ENCODE measurements at regions not wholly inside any gene's neighbourhood (a gene's known extent, or its start where the extent isn't known, plus 50 kb on each side); places are given as distances from the start of the nearest gene placed in this dataset.

DNA sequence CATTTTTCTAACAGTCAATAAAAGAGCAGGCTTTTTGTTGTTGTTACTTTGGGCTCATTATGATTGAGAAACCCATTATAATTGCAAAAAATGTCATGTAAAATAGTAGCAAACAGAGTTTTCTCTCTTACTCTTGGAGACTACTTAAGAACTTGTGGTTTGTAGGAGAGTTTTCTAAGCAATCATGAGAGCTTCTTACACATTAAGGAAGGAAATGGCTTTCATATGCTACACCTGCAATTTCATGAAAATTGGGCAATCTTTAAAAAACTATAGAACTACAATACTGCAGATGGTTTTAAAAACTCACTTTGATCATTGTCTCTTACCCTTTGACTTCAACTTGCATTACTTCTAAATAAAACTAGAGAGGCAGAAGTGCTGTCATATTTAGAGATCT lies 701.8 kb downstream of the ZPLD1 start:
- Mint-ChIP-seq H3K4me3 (ENCODE audit: unreplicated experiment) (no peak overlapping the region), H3K36me3 (ENCODE audit: unreplicated experiment) (no peaks in the 10 kb centered on the region), H3K4me1 (ENCODE audit: low read depth, unreplicated experiment) (peaks cover 10% of the 10 kb centered on the region), H3K27me3 (ENCODE audit: unreplicated experiment) (no peaks in the 10 kb centered on the region), H3K9me3 (ENCODE audit: unreplicated experiment) (no peaks in the 10 kb centered on the region), H3K27ac (ENCODE audit: unreplicated experiment) (no peak overlapping the region)
- TF ChIP-seq, protein P1, sequence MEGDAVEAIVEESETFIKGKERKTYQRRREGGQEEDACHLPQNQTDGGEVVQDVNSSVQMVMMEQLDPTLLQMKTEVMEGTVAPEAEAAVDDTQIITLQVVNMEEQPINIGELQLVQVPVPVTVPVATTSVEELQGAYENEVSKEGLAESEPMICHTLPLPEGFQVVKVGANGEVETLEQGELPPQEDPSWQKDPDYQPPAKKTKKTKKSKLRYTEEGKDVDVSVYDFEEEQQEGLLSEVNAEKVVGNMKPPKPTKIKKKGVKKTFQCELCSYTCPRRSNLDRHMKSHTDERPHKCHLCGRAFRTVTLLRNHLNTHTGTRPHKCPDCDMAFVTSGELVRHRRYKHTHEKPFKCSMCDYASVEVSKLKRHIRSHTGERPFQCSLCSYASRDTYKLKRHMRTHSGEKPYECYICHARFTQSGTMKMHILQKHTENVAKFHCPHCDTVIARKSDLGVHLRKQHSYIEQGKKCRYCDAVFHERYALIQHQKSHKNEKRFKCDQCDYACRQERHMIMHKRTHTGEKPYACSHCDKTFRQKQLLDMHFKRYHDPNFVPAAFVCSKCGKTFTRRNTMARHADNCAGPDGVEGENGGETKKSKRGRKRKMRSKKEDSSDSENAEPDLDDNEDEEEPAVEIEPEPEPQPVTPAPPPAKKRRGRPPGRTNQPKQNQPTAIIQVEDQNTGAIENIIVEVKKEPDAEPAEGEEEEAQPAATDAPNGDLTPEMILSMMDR (IDR thresholded peaks at IDR 0.05; ENCODE audit: partially characterized antibody, unreplicated experiment): no peak
- DNase-seq: no peak

DNA sequence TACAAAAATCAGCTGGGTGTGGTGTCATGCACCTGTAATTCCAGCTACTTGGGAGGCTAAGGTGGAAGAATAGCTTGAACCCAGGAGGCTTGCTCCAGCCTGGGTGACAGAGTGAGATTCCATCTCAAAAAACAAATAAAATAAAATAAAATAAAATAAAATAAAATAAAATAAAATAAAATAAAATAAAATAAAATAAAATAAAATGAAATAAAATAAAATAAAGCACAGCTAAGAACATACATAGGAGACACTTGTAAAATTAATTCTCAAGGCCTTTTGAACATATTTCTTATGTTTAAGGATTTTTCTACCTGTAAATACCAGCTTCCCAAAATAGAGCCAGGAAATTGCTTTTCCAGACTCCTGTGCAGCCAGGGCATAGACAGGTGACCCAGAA lies 703.0 kb downstream of the ZPLD1 start:
- peaks cover 10% of the 10 kb centered on the region for H3K4me1 Mint-ChIP-seq (ENCODE audit: low read depth, unreplicated experiment)
- no peak overlapping the region for H3K4me3 Mint-ChIP-seq (ENCODE audit: unreplicated experiment)
- H3K9me3 Mint-ChIP-seq (ENCODE audit: unreplicated experiment): no peaks in the 10 kb centered on the region
- TF ChIP-seq, protein P1 (IDR thresholded peaks at IDR 0.05; ENCODE audit: partially characterized antibody, unreplicated experiment): no peak
- H3K27me3 Mint-ChIP-seq (ENCODE audit: unreplicated experiment): no peaks in the 10 kb centered on the region
- H3K27ac Mint-ChIP-seq (ENCODE audit: unreplicated experiment): no peak overlapping the region
- no peaks in the 10 kb centered on the region for H3K36me3 Mint-ChIP-seq (ENCODE audit: unreplicated experiment)
- DNase-seq: no peak

DNA sequence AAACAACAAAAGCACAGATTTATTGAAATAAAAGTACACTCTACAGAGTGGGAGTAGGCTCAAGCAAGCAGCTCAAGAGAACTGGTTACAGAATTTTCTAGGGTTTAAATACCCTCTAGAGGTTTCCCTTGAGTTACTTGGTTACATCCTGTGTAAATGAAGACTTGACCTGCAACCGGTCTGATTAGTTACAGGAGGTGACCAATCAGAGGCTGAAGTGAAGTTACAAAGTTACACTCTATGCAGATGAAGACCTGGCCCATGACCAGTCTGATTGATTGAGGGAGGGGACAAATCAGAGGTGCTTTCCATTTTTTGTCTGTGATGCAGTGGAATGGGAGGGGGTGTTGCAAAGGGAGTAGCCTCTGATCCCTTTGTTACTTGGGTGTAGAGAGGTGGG lies 723.4 kb downstream of the ZPLD1 start:
- Mint-ChIP-seq H3K27ac (ENCODE audit: unreplicated experiment) (no peak overlapping the region), H3K4me1 (ENCODE audit: low read depth, unreplicated experiment) (no peaks in the 10 kb centered on the region), H3K36me3 (ENCODE audit: unreplicated experiment) (no peaks in the 10 kb centered on the region), H3K9me3 (ENCODE audit: unreplicated experiment) (no peaks in the 10 kb centered on the region), H3K4me3 (ENCODE audit: unreplicated experiment) (no peak overlapping the region), H3K27me3 (ENCODE audit: unreplicated experiment) (no peaks in the 10 kb centered on the region)
- no peak for DNase-seq
- TF ChIP-seq, protein P1 (IDR thresholded peaks at IDR 0.05; ENCODE audit: partially characterized antibody, unreplicated experiment): no peak

DNA sequence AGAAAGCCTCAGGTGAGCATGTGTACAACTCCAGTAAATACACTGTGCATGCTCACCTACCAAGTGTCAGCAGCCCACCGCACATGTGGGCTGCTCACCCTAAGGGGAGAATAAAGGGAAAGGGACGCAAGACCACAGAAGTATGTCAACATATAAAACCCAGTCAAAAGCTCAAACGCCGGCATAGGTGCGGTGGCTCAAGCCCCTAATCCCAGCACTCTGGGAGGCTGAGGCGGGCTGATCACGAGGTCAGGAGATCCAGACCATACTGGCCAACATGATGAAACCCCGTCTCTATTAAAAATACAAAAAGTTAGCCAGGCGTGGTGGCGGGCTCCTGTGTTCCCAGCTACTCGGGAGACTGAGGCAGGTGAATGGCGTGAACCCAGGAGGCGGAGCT lies 732.1 kb downstream of the ZPLD1 start:
- Mint-ChIP-seq H3K27ac (ENCODE audit: unreplicated experiment) (no peak overlapping the region), H3K36me3 (ENCODE audit: unreplicated experiment) (no peaks in the 10 kb centered on the region)

DNA sequence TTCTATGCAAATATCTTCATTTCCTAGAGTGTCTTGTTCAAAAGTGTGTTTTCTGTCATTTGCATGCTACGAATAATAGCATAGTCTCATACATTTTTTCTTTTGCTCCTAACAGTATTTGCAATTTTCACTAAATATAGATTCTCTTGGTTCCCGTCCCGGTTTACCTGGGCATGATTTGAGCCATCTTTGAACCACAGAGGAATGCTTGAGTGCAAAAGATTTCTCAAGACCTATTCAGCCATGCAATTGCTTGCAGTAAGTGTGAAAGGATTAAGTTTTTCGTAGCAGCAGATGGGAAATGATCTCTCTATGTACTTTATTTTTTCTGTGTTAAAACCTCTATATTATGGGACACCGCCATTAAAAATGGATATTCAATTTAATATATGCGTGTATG lies 733.0 kb downstream of the ZPLD1 start:
- TF ChIP-seq, protein P1 (IDR thresholded peaks at IDR 0.05; ENCODE audit: partially characterized antibody, unreplicated experiment): no peak
- H3K4me3 Mint-ChIP-seq (ENCODE audit: unreplicated experiment): no peak overlapping the region
- H3K4me1 Mint-ChIP-seq (ENCODE audit: low read depth, unreplicated experiment): no peaks in the 10 kb centered on the region
- H3K27me3 Mint-ChIP-seq (ENCODE audit: unreplicated experiment): peaks cover 1% of the 10 kb centered on the region
- no peaks in the 10 kb centered on the region for H3K9me3 Mint-ChIP-seq (ENCODE audit: unreplicated experiment)
- DNase-seq: no peak
- H3K27ac Mint-ChIP-seq (ENCODE audit: unreplicated experiment): no peak overlapping the region
- H3K36me3 Mint-ChIP-seq (ENCODE audit: unreplicated experiment): no peaks in the 10 kb centered on the region

More for the DNA sequence above, 732.1 kb downstream of the ZPLD1 start:
- Mint-ChIP-seq H3K27me3 (ENCODE audit: unreplicated experiment) (peaks cover 1% of the 10 kb centered on the region), H3K4me3 (ENCODE audit: unreplicated experiment) (no peak overlapping the region), H3K9me3 (ENCODE audit: unreplicated experiment) (no peaks in the 10 kb centered on the region), H3K4me1 (ENCODE audit: low read depth, unreplicated experiment) (no peaks in the 10 kb centered on the region)
- no peak for DNase-seq
- TF ChIP-seq, protein P1 (IDR thresholded peaks at IDR 0.05; ENCODE audit: partially characterized antibody, unreplicated experiment): no peak
